GM19463 (cell line): ENCODE measurements at regions not wholly inside any gene's neighbourhood (a gene's known extent, or its start where the extent isn't known, plus 50 kb on each side); places are given as distances from the start of the nearest gene placed in this dataset.
A peak's percentile ranks its signal among the peaks of the same experiment; 100 is the strongest.

ENCODE experiments used
- ATAC-seq: cut with Tn5 transposase; IDR thresholded peaks from one replicate; pipeline ENCODE4 v1.9.1; 2021; ENCODE audit warnings: mild to moderate bottlenecking, moderate library complexity; ENCODE audit not compliant: unreplicated experiment

GRCh38 chr7:118563311-118563710, 338.8 kb downstream of the ANKRD7 start:
- ATAC-seq, result no peak

- no peak for ATAC-seq
These were observed 348.1 kb downstream of the ANKRD7 start for GRCh38 chr7:118572604-118573003.

DNA sequence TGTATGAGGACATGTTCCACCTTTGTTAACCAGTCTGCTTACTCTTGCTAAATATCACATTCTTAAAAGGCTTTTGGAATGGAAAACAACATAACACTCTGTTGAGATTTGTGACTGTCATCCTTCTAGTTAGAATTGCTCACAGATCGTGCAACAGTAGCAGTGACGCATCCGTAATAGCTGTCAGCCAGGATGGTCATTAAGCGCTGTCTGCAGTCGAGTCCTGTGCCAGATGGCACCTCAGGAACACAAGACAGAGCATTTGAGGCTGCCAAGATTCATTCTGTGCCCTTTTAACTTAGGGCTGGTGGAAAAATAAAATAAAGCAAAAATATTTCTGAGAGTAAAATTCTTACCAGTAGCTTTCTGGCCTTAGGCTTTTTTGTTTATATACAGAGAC, 348.6 kb downstream of the ANKRD7 start:
- ATAC-seq, result no peak

GRCh38 chr7:118575393-118575948, 351.0 kb downstream of the ANKRD7 start:
- no peak for ATAC-seq

DNA sequence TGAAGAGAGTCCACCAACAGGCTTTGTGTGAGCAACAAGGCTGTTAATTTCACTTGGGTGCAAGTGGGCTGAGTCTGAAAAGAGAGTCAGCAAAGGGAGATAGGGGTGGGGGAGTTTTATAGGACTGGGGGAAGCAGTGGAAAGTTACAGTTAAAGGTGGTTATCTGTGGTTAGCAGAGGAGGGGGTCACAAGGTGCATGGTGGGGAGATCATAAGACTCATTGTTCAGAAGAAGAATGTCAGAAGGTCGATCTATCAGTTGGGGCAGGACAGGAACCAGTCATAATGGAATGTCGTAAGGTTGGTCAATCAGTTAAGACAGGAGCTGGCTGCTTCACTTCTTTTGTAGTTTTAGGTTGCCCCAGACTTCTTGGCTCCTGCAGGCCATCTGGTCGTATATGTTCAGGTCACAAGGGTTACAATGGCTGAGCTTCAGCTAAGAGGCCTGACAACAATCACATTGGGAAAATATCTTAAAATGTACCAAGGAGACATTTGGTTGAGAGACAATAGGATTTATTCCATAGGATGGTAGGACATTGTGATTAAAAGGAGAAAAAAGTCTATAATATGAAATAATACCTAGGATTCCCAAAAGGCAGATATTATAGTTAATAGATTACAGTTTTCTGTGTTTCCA, 356.4 kb downstream of the ANKRD7 start:
- ATAC-seq, result no peak

GRCh38 chr7:118583641-118584040, 359.1 kb downstream of the ANKRD7 start:
- no peak for ATAC-seq

DNA sequence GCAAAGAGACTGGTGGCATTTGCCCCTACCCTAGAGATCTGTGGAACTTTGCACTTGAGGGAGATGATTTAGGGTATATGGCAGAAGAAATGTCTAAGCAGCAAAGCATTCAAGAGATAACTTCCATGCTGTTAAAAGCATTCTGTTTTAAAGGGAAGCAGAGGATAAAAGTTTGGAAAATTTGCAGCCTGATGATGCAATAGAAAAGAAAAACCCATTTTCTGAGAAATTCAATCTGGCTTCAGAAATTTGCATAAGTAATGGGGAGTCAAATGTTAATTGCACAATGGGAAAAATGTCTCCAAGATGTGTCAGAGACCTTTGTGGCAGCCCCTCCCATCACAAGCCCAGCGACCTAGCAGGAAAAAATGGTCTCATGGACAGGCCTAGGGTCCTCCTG, 361.7 kb downstream of the ANKRD7 start:
- no peak for ATAC-seq

DNA sequence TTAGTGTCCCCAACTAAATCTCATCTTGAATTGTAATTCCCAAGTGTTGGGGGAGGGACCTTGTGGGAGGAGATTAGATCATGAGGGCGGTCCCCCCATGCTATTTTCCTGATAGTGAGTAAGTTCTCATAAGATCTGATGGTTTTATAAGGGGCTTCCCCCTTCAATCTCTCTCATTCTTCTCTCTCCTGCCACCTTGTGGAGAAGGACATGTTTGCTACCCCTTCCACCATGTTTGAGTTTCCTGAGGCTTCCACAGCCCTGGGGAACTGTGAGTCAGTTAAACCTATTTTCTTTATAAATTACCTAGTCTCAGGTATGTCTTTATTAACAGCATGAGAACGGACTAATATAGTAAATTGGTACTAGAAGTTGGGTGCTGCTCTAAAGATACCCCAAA, 365.6 kb downstream of the ANKRD7 start:
- peak; percentile 77 for ATAC-seq

GRCh38 chr7:118602090-118602489, 377.6 kb downstream of the ANKRD7 start:
- ATAC-seq, result no peak

GRCh38 chr7:118606602-118607001, 382.1 kb downstream of the ANKRD7 start:
- ATAC-seq, result no peak

- ATAC-seq, result no peak
These were observed 384.7 kb downstream of the ANKRD7 start for GRCh38 chr7:118609207-118609606.

- no peak for ATAC-seq
These were observed 391.2 kb downstream of the ANKRD7 start for GRCh38 chr7:118615681-118616080.

GRCh38 chr7:118621810-118622360, 397.4 kb downstream of the ANKRD7 start:
- ATAC-seq, result no peak

DNA sequence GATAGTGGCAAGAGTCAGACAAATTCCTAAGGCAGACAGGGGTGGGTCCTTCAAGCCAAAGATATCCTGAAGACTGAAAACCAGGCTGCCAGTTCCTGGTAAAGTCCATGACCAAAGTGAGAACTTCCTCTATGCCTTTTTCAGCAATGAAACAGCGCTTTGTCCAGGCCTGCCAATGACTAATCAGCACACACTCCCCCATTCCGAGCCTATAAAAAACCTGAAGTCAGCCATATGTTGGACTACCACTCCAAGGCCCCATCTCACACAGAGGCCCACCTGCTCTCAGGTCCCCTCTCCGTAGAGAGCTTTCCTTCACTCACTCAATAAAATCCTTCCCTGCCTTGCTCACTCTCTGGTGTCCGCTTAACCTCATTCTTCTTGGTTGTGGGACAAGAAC, 402.2 kb downstream of the ANKRD7 start:
- ATAC-seq, result no peak

DNA sequence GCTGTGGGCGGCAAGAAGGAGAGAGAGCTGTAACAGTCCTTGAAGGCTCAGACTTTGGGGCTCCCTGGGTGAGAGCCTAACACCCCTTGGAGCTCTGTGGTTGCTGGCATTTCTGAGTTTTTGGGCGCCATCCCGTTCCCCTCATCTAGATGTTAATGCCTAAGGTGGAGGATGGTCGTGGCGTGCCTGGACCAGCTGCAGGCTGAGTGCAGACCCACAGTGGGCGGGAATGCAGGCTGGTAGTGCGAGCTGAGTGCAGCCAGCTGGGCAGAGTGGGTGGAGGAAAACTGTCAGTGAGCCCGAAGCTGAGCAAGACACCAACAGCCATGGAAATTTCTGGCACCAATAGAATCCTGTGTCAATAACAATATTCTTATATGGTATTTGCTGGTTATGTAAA, 403.0 kb downstream of the ANKRD7 start:
- no peak for ATAC-seq

DNA sequence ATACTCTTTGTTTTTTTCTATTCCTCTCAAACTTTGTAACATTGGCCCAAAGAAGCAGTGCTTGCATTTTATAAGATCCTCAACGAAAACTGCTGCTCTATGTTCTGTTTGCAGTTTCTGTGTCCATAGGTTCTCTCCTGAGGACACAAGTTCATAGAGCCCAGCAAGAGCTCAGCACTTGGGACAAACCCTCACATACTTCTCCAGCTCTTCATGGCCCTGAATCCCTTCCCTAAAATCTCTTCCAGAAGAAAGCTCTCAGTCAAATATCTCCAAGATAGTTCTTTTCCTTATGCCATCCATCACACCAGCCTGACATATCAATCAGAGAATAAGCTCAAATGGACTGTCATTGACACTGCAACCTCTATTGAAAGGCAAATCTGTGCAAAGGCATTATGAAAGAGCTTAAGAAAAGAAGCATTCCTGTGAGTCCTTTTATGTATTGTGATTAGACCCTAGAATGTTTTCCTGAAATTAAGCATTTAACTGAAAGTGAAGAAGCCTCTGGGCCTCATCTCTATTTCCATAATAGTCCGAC, 405.5 kb downstream of the ANKRD7 start:
- ATAC-seq, result no peak

DNA sequence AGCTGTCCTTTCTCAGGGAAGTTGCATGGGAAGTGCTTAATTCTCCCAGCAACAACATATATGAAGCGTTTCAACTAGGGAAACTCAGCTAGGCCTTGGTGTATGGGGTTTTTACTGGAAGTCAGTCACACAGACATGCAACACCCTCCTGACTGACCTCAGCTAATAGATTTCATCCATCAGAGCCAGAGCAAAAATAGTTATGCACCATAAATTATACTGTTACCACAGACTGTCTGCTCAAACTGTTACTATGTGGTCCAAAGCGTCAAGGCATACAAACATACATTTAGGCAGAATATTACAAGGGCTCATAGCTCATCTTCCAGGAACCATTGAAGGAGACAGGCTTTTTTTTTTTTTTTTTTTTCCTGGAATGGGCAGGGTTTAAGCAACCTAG, 417.9 kb downstream of the ANKRD7 start:
- ATAC-seq, result no peak

DNA sequence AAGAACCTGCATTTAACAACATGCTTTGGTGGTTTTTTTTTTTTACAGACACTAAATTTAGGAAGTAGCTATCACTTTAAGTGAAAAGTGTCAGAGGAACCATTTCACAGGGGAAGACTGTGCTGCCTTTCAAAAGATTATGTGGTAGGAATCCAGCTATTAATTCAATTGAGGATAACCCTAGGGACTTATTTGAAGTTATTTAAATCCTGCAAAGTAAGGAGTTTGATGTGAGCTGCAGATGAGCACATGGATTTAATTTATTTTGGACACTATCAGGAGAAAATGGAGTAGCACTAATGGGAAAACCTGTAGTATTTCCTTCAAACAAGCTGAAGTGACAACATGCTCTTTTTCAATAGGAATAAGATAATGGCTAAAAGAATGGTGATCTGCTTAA, 419.8 kb downstream of the ANKRD7 start:
- no peak for ATAC-seq

GRCh38 chr7:118648002-118648401, 423.5 kb downstream of the ANKRD7 start:
- ATAC-seq, result no peak

DNA sequence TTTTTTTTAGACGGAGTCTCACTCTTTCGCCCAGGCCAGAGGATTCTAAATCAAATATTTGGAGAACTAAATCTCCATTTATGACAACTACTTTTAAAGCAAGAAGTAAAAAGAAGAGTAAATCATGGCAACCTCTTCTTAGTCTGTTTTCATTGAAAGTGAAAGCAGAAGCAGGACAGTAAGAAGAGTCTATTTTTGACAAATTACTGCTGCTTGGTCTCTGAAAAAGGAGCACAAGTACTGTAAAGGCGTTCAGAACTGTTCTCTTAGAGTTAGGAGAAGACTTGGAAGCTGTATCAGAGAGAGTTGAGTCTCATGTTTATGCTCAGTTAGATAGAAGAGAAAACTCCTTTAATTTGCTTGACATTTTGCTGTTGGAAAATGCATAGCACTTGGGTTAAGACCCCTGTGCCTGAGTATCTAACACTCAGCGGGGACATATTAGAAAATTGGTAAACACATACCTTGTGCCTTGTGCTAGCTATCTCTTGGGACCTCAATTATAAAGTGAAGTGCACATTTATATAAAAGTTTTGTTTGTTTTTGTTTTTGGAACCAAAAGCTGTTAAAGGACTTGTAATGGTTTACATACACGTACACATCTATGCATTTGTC, 433.0 kb downstream of the ANKRD7 start:
- ATAC-seq, result peak; percentile 86

- ATAC-seq, result no peak
These were observed 437.8 kb downstream of the ANKRD7 start for GRCh38 chr7:118662266-118662665.

DNA sequence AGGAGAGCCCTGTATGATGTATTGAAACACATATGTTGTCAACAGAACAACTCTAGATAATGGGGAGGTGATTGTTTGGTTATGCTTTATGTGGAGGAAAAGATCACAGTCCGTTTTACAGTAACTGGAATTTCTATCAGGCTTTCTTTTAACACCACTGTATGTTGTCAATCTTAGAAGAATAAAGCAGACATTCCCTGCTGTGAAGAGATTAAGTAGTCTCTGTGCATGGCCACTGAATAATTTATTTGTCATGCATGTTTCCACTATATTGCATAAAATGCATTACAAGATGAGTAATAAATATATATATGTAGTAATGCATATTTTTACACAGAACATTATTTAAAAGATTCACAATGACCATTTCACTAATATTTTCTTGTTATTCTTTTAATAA, 440.0 kb downstream of the ANKRD7 start:
- no peak for ATAC-seq
